GM12872 (cell line): ENCODE measurements at regions not wholly inside any gene's neighbourhood (a gene's known extent, or its start where the extent isn't known, plus 50 kb on each side); places are given as distances from the start of the nearest gene placed in this dataset.

Source experiments
- CTCF ChIP-seq: IDR thresholded peaks from 3 replicates; pipeline ENCODE4 v1.5.1; 2011; ENCODE audit warnings: low read depth, mild to moderate bottlenecking, low read length, moderate library complexity; ENCODE audit not compliant: insufficient read depth

- TF ChIP-seq CTCF = no peak
Observed at GRCh38 chr12:115648463-115648862, 629.0 kb downstream of the MED13L start.

GRCh38 chr12:115646210-115646609, 631.3 kb downstream of the MED13L start:
- no peak for TF ChIP-seq CTCF

- no peak for TF ChIP-seq CTCF
Observed at GRCh38 chr12:115640929-115641328, 636.6 kb downstream of the MED13L start.

GRCh38 chr12:115639648-115640012, 637.9 kb downstream of the MED13L start:
- no peak for TF ChIP-seq CTCF

- TF ChIP-seq CTCF = no peak
Observed at GRCh38 chr12:115638733-115639647, 638.5 kb downstream of the MED13L start.

- no peak for TF ChIP-seq CTCF
Observed at GRCh38 chr12:115636546-115636945, 640.9 kb downstream of the MED13L start.

- no peak for TF ChIP-seq CTCF
Observed at GRCh38 chr12:115632308-115632707, 645.2 kb downstream of the MED13L start.

- TF ChIP-seq CTCF = no peak
Observed at GRCh38 chr12:115630136-115630535, 647.4 kb downstream of the MED13L start.
